Epithelial cell of prostate (primary cell): ENCODE measurements at regions not wholly inside any gene's neighbourhood (a gene's known extent, or its start where the extent isn't known, plus 50 kb on each side); places are given as distances from the start of the nearest gene placed in this dataset.

Source experiments
- DNase-seq: peaks from one replicate; pipeline ENCODE4 v3.0.0-alpha.2; 2011; ENCODE audit warnings: low read depth, low spot score
- H3K27ac ChIP-seq: fragments of 450-650 bp; 2 replicates; pipeline ENCODE4 v1.5.1; 2017; ENCODE audit warnings: mild to moderate bottlenecking

DNA sequence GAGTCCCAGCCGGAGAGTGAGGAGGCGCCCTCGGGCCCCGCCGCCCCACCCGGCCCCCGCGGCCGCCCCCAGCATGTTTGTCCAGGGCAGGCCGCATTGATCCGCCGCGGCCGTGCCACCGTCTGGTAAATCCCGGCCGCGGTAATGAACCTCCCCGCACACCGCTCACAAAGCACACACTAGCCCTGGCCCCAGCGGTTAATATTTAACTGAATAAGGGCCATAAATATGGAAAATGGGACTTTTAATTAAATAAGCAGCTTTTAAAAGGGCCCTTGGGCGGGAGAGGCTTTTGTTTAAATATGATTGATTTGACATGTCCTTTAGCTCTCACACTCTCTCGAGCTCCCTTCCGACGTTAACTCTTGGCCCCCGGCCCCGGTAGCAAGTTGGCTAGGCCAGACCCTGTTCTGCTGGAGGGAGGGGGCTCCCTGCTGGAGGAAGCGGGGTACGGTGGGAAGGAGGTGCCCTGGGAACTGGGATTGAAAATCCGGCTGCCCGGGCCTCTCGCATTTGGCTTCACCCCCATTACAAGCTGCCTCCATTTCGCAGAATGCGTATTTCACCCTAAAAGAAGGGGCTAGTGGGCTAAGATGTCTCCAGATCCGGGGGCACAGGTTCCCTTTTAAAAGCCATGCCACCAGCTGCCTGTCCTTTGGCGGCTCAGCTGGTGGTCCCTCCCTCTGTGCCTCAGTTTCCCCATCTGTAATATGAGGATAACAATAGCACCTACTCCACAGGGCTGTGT is 199.8 kb downstream of the RBM19 start:
- H3K27ac ChIP-seq: no peak overlapping the region
- no peak for DNase-seq

DNA sequence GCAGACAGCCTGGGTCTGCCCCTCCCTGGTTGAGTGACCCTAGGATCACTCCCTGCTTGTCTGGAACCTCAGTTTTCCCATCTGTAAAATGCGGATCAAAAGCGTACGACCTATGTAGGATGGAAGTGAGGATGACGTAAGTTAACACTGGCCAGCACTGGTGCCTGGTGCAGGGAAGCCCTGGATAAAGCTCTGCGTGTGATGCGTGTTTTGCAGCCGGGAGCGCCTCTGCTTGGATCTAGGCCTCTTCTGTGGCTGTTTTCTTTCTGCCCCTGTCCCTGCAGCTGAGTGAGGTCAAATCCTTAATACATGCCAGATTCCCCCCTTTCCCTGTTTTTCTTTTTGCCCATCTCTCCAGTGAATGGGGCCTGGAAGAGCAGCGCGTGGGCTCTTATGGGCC is 201.5 kb downstream of the RBM19 start:
- H3K27ac ChIP-seq: no peak overlapping the region

DNA sequence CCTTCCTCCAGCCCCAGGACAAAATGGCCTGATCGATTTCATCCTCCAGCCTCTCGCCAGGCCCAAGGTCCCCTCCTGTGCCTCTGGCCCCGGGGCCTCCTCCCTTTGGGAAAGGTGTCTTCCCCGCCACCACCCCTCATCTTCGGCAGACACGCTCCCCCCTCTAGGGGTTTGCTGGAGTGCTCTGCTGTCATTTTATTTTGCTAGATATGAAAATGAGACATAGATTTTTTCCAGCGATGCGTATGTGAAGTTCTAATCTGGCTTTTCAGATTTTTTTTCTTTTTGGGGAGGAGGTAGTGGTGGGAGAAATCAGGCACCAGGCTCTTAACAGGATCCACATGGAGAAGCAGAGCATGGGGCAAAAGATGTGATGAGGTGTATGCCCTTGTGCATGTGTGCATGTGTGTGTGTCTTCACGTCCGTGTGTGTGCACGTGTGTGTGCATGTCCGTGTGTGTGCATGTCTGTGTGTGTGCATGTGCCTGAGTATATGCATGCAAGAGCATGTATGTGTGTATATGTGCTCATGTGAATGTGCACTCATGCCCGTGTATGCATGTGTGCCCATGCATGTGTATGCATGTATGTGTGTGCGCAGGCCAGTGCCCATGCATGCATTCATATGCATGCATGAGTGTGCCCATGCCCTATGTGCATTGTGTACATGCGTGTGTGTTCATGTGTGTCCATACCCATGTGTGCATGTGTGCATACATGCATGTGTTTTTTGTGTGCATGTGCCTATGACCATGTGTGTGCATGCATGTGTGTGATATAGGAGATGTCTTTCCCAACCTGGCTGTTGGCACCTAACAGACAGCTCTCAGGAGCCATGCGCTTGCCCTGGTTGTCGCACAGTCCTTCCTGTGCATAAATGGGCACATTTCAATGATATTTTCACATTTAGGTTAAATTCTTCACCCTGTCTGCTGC is 203.0 kb downstream of the RBM19 start:
- no peak for DNase-seq
- H3K27ac ChIP-seq: no peak overlapping the region

More for the DNA sequence above, 201.5 kb downstream of the RBM19 start:
- DNase-seq: no peak

DNA sequence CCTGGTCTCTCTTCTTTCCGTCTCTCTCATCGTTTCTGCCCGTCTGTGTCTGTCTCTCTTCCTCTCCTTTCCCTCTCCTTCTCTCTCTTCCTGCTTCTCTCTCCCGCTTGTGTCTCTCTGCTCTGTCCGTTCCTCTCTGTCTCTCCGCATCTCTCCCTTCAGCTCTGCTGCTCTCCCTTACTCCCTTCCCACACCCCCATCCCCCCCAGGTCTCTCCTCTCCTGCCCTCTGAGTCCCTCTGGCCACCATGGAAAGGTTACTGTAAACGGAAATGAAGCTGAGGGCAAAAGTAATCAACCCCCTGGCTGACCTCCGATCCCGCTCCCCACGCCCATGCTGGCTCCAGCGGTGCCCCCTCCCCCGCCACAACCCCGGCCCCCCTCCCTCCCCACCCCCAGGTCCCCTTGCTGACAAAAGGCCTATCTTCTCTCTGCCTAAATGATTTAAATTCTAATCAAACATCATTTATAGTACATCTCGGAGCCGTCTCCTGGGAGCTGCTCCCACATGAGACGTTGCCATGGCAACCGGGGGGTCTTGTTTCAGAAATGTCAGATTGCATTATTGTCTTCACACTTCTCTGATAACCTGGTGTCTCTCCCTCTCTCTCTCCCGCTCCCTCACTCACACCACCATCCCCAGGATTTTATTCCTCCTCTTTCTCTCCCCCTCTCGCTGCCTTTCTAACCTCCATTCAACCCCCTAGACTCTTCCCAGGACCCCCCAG is 203.8 kb downstream of the RBM19 start:
- no peak overlapping the region for H3K27ac ChIP-seq
- no peak for DNase-seq

DNA sequence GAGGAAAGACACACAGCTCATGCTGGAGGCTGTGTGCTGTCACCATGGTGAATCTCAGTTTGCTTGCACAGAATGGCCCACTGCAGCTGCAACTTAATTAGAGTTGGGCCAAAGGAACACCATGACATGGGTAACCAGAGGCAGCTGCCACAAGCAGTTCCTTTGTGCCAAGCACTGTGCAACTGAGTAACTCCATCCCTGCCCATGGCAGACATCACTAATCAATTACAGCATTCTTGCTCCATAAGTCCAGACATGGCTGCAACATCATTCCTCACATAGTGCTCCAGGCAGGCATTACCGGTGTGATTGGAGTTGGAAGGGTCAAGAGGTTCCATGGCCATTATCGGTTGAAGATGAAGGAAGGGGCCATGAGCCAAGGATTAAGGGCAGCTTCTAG is 207.0 kb downstream of the RBM19 start:
- DNase-seq: no peak
- H3K27ac ChIP-seq: no peak overlapping the region

DNA sequence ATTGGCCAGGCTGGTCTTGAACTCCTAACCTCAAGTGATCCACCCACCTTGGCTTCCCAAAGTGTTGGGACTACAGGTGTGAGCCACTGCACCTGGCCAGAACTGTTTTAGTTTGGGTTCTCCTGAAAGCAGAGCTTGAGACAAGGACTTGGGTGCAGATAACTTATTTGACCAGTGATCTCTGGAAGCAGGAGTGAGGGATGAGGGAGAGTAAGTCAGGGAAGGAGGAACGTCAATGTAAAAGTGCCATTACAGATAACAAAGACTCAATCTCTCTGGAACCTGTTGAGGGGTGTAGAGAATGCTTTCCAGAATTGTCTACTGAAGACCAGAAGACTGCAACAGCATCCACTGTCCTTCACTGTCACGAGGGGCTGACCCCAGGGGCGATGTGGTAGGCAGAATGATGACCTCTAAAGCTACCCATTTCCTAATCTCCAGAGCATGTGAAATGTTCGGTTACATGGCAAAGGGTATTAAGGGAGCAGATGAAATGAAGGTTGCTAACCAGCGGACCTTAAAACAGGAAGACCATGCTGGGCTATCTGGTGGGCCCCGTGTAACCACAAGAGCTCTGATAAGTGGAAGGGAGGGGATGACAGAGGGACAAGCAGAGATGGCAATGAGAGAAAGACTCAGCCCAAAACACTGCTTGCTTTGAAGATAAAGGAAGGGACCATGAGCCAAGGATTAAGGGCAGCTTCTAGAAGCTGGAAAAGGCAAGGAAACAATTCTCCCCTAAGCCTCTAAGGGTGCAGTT is 207.8 kb downstream of the RBM19 start:
- no peak for DNase-seq
- H3K27ac ChIP-seq: no peak overlapping the region

DNA sequence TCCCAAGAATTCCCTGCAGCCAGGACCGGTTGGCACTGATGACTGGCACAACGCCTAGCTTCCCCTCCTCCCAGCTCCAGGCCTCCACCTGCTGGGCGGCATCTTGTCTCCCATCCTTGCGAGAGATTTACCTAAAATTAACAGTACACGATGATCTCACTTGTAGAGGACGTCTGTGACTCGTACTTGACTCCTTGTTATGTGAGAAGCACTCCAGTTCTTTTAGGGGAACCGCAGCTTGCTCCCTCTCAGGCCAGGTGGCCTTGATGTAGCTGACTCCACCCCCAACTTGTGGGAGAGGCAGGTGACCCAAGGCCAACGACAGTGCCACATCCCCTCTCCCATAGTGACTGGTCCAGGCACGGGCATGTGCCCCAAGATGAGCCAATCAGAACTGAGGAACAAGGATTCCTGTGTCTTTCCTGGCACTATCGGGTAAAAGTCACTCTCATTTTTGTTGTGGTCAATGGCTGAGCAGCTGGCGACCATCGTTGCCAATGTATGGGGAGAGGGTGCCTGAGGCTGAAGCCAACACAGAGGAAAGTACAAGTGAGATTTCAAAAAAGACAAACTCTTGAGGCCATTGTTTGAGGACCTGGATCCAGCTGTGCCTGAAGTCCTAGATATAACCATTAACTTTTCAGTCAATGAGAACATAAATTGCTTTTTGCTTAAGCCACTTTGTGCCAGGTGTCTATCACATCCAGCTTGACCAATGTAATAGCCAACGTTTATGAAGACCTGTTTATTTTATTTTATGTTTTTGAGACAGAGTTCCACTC is 208.7 kb downstream of the RBM19 start:
- H3K27ac ChIP-seq: no peak overlapping the region
- DNase-seq: no peak

DNA sequence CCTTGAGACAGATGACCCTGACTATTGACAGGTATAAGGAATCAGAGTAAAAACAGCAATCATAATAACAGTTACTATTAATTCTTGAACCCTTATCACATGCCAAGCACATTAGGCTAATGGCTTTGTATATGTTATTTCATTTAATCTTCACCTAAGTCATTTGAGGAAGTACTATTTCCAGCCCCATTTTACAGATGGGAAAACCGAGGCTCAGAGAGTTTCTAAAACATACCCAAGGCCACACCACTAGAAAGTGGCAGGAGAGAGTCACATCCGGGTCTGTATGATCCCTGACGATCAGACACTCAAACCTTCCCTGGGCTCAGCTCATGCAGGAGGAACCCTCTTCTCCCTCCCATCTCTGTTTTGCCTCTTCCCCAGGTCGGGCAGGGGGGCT is 209.5 kb downstream of the RBM19 start:
- DNase-seq: no peak
- no peak overlapping the region for H3K27ac ChIP-seq

DNA sequence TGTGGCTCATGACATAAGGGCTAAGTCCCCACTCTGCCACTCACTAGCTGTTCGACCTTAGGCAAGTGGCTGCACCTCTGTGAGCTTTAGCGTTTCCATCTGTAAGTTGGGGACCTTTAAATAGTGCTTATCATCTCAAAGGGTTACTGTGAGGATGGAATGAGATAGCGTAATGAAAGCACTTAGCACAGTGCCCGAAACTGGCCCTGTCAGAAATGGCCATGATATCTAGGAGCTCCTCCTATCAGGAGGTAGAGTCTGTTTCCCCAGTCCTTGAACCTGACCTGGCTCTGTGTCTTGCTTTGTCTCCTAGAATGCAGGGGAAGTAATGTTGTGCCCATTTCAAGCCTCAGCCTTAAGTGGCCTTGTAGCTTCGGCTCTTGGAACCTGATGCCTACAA is 211.0 kb downstream of the RBM19 start:
- H3K27ac ChIP-seq: no peak overlapping the region

DNA sequence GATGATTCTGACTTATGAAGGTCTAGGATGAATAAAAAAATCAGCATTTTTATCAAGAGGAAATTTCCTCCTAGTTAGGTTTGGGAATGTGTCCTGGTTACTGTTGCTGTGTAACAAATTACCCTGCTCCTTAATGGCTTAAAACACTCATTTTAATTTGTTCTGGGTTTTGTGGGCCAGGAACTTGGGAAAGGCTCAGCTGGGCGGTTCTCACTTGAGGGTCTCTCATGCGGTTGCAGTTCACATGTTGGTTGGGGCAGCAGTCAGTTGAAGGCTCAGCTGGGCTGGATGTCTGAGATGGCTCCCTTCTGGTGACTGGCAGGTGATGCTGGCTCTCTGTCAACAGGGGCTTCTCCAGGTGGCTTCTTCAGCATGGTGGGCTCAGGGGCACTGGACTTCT is 214.6 kb downstream of the RBM19 start:
- no peak for DNase-seq
- no peak overlapping the region for H3K27ac ChIP-seq

More for the DNA sequence above, 211.0 kb downstream of the RBM19 start:
- no peak for DNase-seq

DNA sequence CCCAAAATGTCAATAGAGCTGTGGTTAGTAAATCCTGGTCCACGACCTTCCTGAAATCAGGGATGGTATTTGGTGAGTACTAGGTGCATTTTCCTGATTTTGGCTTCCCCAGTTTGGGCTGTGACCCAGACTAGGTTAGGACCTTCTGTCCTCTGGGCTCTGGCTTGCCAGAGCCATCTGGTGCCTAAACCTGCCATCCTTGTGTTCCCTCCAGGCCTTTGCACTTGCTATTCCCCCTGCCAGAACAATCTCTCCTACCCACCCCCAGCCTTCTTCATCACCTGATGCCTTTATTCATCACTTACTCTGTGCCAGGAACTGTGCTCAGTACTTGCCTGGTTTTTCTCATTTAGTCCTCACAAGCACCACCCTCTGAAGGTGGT is 216.7 kb downstream of the RBM19 start:
- no peak overlapping the region for H3K27ac ChIP-seq
- DNase-seq: no peak

DNA sequence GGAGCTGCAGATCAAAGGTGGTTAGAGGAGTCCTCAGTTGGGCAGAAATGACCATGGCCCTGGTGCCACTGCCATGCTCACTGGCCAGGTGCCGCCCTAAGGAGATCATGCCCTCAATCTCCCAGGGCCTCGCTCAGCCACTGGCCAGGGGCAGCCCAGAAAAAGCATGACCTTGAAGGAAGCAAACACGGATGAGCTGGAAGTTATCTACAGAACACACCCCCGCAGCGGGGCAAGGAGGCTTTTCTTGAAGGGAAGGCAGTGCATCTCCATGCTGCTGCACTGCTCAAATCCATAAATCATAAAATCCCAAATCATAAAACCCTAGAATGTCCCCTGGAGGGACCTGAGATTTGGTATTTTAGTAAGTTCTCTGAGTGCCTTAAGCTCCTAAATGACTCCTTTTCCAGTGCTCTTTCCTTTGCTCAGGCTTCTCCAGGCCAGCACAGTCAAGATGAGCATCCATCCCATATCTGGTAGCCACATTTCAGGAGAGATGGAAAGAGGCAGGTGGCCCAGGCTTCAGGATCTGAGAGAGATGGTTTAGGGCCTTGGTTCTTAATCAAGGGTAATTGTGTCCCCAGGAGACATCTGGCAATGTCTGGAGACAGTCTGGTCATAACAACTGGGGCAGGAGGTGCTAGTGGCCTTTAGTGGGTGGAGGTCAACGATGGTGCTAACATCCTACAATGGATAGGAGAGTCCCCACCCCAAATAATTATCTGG is 217.3 kb downstream of the RBM19 start:
- no peak for DNase-seq
- H3K27ac ChIP-seq: no peak overlapping the region

DNA sequence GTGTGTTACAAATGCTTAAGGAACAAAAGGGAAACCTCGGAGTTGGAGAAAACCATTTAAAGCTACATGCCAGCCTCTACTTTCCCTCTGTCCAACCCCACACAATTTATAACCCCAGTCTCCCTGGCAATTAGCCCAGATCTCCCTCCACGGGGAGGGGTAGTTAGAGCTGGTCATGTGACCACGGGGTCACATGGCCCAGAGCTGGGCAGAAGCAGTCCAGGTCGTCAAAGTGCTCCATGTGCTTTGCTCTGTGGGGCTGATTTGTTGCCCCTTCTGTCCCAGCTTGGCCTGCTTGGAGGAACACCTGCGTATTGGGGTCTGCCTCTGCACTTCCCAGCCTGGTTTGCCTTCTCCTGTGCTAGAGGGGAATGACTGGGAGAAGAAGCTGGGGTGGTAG is 219.1 kb downstream of the RBM19 start:
- no peak for DNase-seq
- H3K27ac ChIP-seq: no peak overlapping the region

DNA sequence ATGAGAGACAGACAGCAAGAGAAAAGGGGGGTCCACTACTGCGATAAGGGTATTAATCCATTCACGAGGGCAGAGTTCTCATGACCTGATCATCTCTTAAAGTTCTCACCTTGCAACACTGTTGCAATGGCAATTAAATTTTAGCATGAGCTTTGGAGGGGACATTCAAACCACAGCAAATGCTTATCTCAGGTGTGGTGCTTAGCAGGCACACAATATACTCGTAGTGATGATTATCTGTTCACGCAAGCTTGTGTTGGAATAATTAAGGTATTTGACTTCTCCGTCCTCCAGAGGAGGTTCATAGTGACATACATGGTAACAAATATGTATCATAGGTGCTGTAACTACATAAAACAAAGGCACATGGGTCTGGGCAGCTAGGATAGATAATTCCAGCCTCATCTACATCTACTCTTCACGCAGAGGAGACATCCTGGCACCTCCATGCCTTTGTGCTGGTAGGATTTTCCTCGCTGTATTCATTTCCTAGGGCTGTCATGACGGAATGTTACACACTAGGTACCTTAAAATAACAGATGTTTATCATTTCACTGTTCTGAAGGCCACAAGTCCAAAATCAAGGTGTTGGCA is 221.2 kb downstream of the RBM19 start:
- DNase-seq: no peak
- no peak overlapping the region for H3K27ac ChIP-seq

DNA sequence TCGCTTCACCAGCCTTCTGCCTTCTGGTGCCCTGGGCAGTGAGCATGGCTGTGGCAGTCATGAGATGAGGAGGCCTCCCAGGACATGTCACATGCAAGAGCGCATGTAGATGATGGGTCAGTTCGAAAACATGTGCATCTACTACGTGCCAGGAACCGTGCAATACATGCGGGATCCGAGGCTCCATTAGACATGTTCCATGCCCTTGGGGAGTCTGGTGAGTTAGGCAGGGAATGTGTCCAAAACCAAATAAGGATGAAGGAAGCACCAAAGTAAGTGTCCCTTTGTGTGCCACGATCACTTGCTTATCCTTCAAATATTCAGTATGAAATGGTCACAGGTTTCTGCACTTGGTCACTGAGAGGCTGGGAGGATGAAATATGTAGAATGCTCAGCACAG is 223.3 kb downstream of the RBM19 start:
- DNase-seq: no peak
- H3K27ac ChIP-seq: no peak overlapping the region

DNA sequence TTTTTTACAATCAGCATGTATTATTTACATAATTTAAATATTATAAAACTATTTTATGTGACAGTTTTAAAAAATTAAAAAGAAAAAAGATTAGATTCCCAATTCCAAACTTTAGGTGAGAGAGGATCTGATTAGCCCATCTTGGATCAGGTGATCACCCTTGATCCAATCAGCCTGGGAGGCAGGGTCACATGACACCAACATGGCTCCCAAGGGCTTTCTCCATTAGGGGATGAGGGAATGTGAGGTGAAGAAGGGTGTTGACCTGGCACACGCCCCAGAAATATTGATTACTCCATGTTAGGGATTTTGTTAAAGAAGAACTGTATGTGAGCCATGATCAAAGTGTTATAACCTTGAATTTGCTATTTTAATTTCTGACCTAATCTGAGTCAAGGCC is 225.4 kb downstream of the RBM19 start:
- no peak for DNase-seq
- no peak overlapping the region for H3K27ac ChIP-seq

DNA sequence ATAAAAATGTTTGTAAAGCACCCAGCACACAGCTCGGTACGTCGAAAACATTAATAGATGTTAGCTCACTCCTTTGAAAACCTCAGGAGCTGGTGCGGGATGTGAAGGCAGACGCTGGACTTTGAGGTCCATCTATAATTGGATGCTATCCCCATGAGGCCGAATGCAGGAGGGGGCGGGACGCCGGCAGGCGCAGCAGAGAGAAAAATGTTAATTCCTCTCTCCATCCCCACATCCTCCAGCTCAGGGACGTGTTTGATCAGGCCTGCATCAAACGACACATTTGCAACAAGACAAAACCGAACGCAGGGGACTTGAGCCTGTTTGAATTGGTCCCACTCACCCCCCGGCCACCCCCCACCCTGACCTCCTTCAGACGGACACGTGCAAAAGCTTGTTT is 231.0 kb downstream of the RBM19 start:
- DNase-seq: no peak
- no peak overlapping the region for H3K27ac ChIP-seq

DNA sequence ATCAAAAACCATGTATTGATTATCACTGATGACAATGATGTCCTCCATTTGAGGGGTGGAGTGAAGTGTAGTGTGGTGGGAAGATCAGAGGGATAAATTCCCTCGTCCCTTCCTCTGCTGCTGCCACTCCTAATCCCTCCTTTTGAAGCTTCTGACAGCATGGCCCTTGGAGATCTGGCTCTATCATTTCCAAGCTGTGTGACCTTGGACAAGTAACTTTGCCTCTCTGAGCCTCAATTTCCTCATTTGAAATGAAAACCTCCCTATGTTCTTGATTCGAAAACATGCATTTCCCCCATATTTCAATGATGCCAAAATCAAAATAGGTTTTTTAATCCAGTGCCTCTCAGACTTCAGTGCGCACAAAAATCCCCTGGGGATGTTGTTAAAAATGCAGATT is 231.6 kb downstream of the RBM19 start:
- no peak for DNase-seq
- no peak overlapping the region for H3K27ac ChIP-seq
